ENCODE measurements at regions not wholly inside any gene's neighbourhood (a gene's known extent, or its start where the extent isn't known, plus 50 kb on each side); places are given as distances from the start of the nearest gene placed in this dataset.

DNA sequence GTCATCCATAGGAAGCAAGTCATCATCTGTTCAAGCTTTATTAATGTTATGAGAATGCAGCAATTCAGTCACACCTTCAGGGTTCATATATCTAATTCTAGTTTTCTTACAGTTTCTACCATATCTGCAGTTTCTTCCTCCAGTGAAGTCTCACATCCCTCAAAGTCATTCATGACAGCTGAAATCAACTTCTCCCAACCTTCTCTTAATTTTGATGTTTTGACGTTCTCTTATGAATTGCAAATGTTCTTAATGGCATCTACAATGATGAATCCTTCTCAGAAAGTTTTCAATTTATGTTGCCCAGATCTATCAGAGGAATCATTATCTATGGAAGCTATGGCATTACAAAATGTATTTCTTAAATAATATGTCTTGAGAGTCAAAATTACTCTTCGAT lies 210.4 kb upstream of the ZBTB20 start:
- POLR2A ChIA-PET, result no interaction called here
- TF ChIP-seq CTCF (IDR thresholded peaks at IDR 0.05; ENCODE audit: insufficient read depth, low read length, missing control alignments), result no peak
- CTCF ChIA-PET, result interaction anchor here (1.1 kb wide), 1 partner anchor 20 kb away, joined by 3 read pairs; no protein-coding TSS in a partner anchor
- no peak overlapping the region for H3K4me3 ChIP-seq (ENCODE audit: low read depth, low read length)
- DNase-seq (ENCODE audit: low read depth, low spot score), result no peak

DNA sequence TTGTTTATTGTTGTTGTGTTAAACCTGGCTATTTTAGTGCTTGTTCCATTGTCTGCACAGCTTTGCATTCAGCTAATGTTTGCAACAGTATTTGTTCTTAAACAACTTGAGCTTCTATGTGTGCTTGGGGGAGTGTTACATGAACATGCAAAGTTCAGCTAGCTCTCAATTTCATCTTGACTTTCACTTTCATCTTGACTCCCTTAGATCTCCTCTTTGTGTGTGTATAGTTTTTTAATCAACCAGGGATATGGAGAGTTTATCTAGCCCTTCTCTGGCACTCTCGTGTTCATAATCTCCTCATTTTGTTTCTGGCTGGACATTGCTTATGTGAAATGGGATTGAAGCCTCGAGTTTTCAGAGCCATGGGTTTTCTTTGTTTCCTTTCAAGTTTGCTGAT lies 212.4 kb upstream of the ZBTB20 start:
- POLR2A ChIA-PET, result no interaction called here
- no peak overlapping the region for H3K4me3 ChIP-seq (ENCODE audit: low read depth, low read length)
- no peak for DNase-seq (ENCODE audit: low read depth, low spot score)
- CTCF ChIA-PET, result no interaction called here
- TF ChIP-seq CTCF (IDR thresholded peaks at IDR 0.05; ENCODE audit: insufficient read depth, low read length, missing control alignments), result no peak

- CTCF ChIA-PET, result no interaction called here
- TF ChIP-seq CTCF (IDR thresholded peaks at IDR 0.05; ENCODE audit: insufficient read depth, low read length, missing control alignments), result no peak
- no peak for DNase-seq (ENCODE audit: low read depth, low spot score)
- H3K4me3 ChIP-seq (ENCODE audit: low read depth, low read length), result no peak overlapping the region
- POLR2A ChIA-PET, result no interaction called here
Observed at GRCh38 chr3:115361806-115362205, 214.7 kb upstream of the ZBTB20 start.

- ChIA-PET POLR2A (no interaction called here), CTCF (interaction anchor here (0.9 kb wide), 1 partner anchor 21 kb away, joined by 3 read pairs; no protein-coding TSS in a partner anchor)
- TF ChIP-seq CTCF (IDR thresholded peaks at IDR 0.05; ENCODE audit: insufficient read depth, low read length, missing control alignments), result no peak
- DNase-seq (ENCODE audit: low read depth, low spot score), result no peak
- H3K4me3 ChIP-seq (ENCODE audit: low read depth, low read length), result no peak overlapping the region
Observed at GRCh38 chr3:115363071-115363470, 216.0 kb upstream of the ZBTB20 start.

- ChIA-PET CTCF (no interaction called here), POLR2A (no interaction called here)
- no peak overlapping the region for H3K4me3 ChIP-seq (ENCODE audit: low read depth, low read length)
- no peak for TF ChIP-seq CTCF (IDR thresholded peaks at IDR 0.05; ENCODE audit: insufficient read depth, low read length, missing control alignments)
- DNase-seq (ENCODE audit: low read depth, low spot score), result no peak
Observed at GRCh38 chr3:115369021-115369420, 221.9 kb upstream of the ZBTB20 start.

DNA sequence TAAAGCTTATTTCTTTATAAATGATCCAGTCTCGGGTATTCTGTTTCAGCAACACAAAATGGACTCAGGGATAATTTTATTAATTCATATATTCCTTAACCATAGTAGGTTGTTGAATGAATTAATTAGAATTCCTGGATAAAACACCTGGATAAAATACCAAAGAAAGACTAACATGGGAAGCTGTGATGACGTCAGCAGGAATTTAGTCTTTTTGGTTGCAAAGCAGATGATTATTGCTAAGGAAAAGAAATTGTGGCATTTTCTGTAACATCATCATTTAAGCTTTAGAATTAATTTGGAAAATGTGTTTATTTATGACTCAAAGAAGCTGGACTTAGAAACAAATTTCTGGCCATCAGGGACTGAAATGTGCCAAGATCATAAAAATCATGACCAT lies 228.3 kb upstream of the ZBTB20 start:
- TF ChIP-seq CTCF (IDR thresholded peaks at IDR 0.05; ENCODE audit: insufficient read depth, low read length, missing control alignments), result no peak
- H3K4me3 ChIP-seq (ENCODE audit: low read depth, low read length), result no peak overlapping the region
- ChIA-PET POLR2A (no interaction called here), CTCF (interaction anchor here (1.4 kb wide), 1 partner anchor 13 kb away, joined by 3 read pairs; no protein-coding TSS in a partner anchor)
- DNase-seq (ENCODE audit: low read depth, low spot score), result no peak

Measured in AG04449 (cell line).